CD4-positive, alpha-beta T cell treated with Interferon alpha-2 for 1 hour (primary cell): ENCODE measurements at regions not wholly inside any gene's neighbourhood (a gene's known extent, or its start where the extent isn't known, plus 50 kb on each side); places are given as distances from the start of the nearest gene placed in this dataset.

Experiments
- DNase-seq, 2 donors: peaks; one replicate each; pipeline ENCODE4 v3.0.0-alpha.2; 2020 to 2022

DNA sequence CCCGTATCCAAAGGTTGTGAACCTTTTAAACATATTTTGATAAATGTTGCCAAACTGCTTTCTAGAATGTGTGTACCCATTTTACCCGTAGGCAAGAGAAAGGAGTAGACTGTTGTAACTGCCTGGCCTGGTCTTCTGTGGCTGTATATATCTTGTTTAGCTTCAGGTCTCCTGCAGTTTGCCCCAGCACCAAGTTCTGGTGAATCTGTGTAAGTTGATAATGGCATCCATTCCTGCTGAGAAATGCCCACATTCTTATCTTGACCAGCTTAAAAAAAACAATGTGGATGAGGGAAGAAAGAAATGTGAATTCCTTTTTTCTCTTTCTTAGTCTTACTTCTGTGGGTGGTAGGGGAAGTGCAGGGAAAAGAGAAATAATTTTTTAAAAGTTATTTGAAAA, 53.3 kb upstream of the TLE3 start:
- DNase-seq = no peak

DNA sequence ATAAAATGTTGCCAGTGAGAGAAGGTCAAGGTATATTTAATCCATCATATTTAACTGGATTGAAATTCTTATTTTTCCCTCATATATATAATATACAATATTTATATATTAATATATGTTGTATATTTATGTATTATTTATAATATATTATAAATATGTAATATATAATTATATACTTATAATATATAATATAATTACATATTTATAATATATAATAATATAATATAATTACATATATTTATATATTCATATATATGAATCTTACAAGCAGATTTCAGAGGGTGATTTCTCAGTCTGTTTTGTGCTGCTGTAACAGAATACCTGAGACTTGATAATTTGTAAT, 52.7 kb upstream of the TLE3 start:
- no peak for DNase-seq

DNA sequence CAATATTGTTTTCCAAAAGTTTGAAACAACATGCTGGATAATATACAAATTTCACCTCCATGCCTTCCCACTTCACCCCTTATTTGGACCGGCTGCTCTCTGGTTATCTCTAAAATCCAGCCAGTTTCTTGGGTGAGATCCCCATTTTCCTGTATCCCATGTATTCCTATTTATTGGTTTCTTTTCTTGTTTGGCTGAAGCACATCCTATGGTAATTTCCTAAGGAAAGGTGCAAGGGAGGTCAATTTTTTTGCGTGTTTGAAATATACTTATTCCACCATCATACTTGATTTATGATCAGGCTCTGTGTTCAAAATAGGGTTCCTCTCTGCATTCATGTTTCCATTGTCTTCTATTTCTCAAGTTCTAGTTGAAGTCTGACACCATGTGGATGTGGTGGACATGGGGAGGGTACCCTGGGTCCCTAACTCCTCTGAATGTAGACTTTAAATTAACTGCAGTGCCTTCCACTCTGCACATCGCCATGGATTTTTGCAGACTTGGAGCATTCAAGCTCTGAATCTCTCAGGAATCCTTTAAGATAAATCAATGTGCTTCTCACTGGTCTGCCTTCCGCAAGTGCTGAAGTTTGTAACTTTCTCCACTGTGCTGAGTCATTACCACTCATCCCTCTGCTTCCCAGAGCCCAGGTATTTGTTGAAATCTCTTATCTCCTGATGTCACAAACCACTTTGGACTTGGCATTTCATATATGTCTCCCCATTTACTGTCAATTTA, 52.1 kb upstream of the TLE3 start:
- no peak for DNase-seq

DNA sequence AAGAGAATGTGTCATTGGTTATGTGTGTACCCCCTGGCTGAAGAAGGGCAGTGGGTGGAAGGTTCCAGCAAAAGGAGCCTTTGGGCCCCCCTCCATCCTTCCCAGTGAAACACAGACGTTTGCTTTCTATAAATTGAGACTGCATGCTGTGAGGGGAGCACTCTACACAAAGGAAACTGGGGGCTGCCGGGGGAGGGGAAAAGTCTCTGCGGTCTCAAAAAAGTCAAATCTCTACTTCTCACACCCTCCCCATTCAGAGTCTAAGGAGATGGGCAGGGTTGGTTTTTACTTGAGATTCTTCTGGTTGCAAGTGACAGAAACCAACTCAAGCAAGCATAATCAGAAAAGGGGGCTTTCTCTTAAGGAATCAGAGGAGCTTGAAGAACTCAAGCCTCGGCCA, 50.1 kb upstream of the TLE3 start:
- DNase-seq = no peak
